SK-N-SH treated with all-trans-retinoic acid at 6 μM for 48 hours (cell line): ENCODE measurements at regions not wholly inside any gene's neighbourhood (a gene's known extent, or its start where the extent isn't known, plus 50 kb on each side); places are given as distances from the start of the nearest gene placed in this dataset.

Source experiments
- PATZ1 ChIP-seq: fragments of 250-450 bp; sonication (Bioruptor Pico); IDR thresholded peaks from 2 replicates; pipeline ENCODE4 v1.8.0; 2020; ENCODE audit warnings: mild to moderate bottlenecking, moderate library complexity, borderline replicate concordance
- PPARA ChIP-seq: fragments of 250-450 bp; sonication (Bioruptor Pico); IDR thresholded peaks from 2 replicates; pipeline ENCODE4 v1.5.0; 2020; ENCODE audit warnings: mild to moderate bottlenecking, borderline replicate concordance
- RARB ChIP-seq: fragments of 250-450 bp; sonication (Bioruptor Pico); IDR thresholded peaks from 2 replicates; pipeline ENCODE4 v1.8.0; 2021; ENCODE audit warnings: mild to moderate bottlenecking, moderate library complexity
- ZC3H10 ChIP-seq: fragments of 250-450 bp; sonication (Bioruptor Pico); IDR thresholded peaks from 2 replicates; pipeline ENCODE4 v1.5.1; 2021; ENCODE audit warnings: mild to moderate bottlenecking, moderate library complexity
- ZFP30 ChIP-seq: fragments of 450-650 bp; formaldehyde crosslinking; IDR thresholded peaks from 2 replicates; pipeline ENCODE4 v1.5.0; 2022; ENCODE audit warnings: mild to moderate bottlenecking, moderate library complexity

GRCh38 chr14:28303248-28303647 is 463.3 kb upstream of the FOXG1 start:
- TF ChIP-seq RARB (CRISPR knock-in tag), result no peak
- TF ChIP-seq ZFP30 (CRISPR knock-in tag), result no peak
- TF ChIP-seq PATZ1 (CRISPR knock-in tag), result no peak
- no peak for TF ChIP-seq PPARA (CRISPR knock-in tag)
- no peak for TF ChIP-seq ZC3H10 (CRISPR knock-in tag)
